Gastroesophageal sphincter (tissue), 4 donors: ENCODE measurements at regions not wholly inside any gene's neighbourhood (a gene's known extent, or its start where the extent isn't known, plus 50 kb on each side); places are given as distances from the start of the nearest gene placed in this dataset.

Experiments used
- ATAC-seq: fragments of 150-250 bp; one replicate; pipeline ENCODE4 v1.9.1; 2016; ENCODE audit warnings: mild to moderate bottlenecking, moderate library complexity
- H3K27ac ChIP-seq, 4 donors: fragments of 200-600 bp; sonication (generic) in 3 of 4; 1 replicate in 3 of 4; 2 replicates in 1 of 4; pipeline ENCODE4 v1.5.1; 2016 to 2019
- H3K27me3 ChIP-seq: fragments of 200-600 bp; sonication (generic); one replicate; pipeline ENCODE4 v1.5.1; 2019
- H3K36me3 ChIP-seq, 2 donors: fragments of 200-600 bp; sonication (generic); one replicate each; pipeline ENCODE4 v1.5.1; 2019; ENCODE audit warnings: control low read depth in 1 of 2
- H3K4me1 ChIP-seq, 3 donors: fragments of 200-600 bp; sonication (generic); 1 replicate in 2 of 3; 2 replicates in 1 of 3; pipeline ENCODE4 v1.5.1; 2016 to 2019; ENCODE audit warnings: control low read depth in 2 of 3
- H3K4me3 ChIP-seq, 2 donors: fragments of 200-600 bp; sonication (generic); one replicate each; pipeline ENCODE4 v1.5.1; 2019; ENCODE audit warnings: mild to moderate bottlenecking in 1 of 2, moderate library complexity in 1 of 2
- H3K9me3 ChIP-seq, 3 donors: fragments of 200-600 bp; sonication (generic); one replicate each; pipeline ENCODE4 v1.5.1; 2017 to 2019; ENCODE audit warnings: control low read depth in 2 of 3
- CTCF ChIP-seq, 4 experiments: fragments of 200-600 bp in 2 of 4; fragments of 450-650 bp in 2 of 4; sonication (generic) in 1 of 4; IDR thresholded peaks; one replicate each; pipeline ENCODE4 v1.5.1; 2017 to 2019; ENCODE audit warnings: antibody characterized with exemption in 4 of 4, mild to moderate bottlenecking in 2 of 4, moderate library complexity in 2 of 4
- EP300 ChIP-seq: sonication (generic); formaldehyde crosslinking; IDR thresholded peaks from one replicate; pipeline ENCODE4 v1.6.1; 2017; ENCODE audit warnings: antibody characterized with exemption, mild to moderate bottlenecking
- POLR2A ChIP-seq, 2 donors: fragments of 450-650 bp; IDR thresholded peaks; one replicate each; pipeline ENCODE4 v1.6.1; 2017; ENCODE audit warnings: antibody characterized with exemption in 2 of 2, mild to moderate bottlenecking in 2 of 2, moderate library complexity in 1 of 2
- POLR2AphosphoS5 ChIP-seq: sonication (generic); formaldehyde crosslinking; IDR thresholded peaks from one replicate; pipeline ENCODE4 v1.6.1; 2017; ENCODE audit warnings: antibody characterized with exemption
- WGBS, 2 donors: methylation state at CpG; one replicate each; pipeline ENCODE4 v1.1.5; 2018; ENCODE audit warnings: low coverage in 1 of 2; 5-methylcytosine and 5-hydroxymethylcytosine counted together

GRCh38 chr12:28869197-28869596 lies 279.9 kb upstream of the FAR2 start:
- H3K27me3 ChIP-seq: no peaks in the 10 kb centered on the region
- no peak for TF ChIP-seq EP300
- no peaks in the 10 kb centered on the region for H3K9me3 ChIP-seq
- no peaks in the 10 kb centered on the region for H3K4me1 ChIP-seq
- H3K4me3 ChIP-seq: no peak overlapping the region
- H3K36me3 ChIP-seq: no peaks in the 10 kb centered on the region
- 33 to 50% methylated on average over 4 of the region's 4 CpGs for WGBS, 2 donors
- H3K27ac ChIP-seq: no peak overlapping the region
- ATAC-seq: no peak

DNA sequence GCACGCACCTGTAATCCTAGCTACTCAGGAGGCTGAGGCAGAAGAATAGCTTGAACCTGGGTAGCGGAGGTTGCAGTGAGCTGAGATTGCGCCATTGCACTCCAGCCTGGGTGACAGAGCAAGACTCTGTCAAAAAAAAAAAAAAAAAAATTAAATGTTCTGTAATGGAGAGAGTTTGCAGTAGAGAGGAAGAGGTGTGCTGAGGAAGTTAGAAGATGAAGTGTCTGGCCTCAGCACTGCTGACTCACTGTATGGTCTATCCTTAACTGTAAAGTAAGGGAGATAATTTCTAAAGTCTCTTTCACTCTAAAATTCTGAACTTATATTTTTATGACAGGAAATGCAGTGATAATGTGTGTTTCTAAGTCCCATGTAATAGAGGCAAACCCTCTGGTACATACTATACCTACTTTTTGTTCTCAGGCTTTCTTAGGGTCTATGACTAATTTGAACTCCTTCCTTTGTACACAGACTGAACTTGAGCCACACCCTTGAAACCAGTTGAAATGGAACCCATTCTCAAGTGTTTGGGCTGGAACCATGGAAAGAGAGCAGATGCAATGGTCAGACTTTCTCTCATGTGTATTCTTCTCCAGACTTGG lies 278.1 kb upstream of the FAR2 start:
- H3K36me3 ChIP-seq: no peaks in the 10 kb centered on the region
- no peaks in the 10 kb centered on the region for H3K4me1 ChIP-seq
- WGBS, 2 donors: 0 to 67% methylated on average over 1 to 3 of the region's 3 CpGs
- TF ChIP-seq POLR2A (IDR thresholded peaks at IDR 0.05): no peak
- no peak for TF ChIP-seq CTCF (IDR thresholded peaks at IDR 0.05)
- no peak for TF ChIP-seq POLR2AphosphoS5
- no peak for TF ChIP-seq EP300
- H3K4me3 ChIP-seq: no peak overlapping the region
- no peak for ATAC-seq
- H3K27ac ChIP-seq: no peak overlapping the region
- H3K27me3 ChIP-seq: no peaks in the 10 kb centered on the region
- no peaks in the 10 kb centered on the region for H3K9me3 ChIP-seq

- Histone ChIP-seq H3K9me3 (no peaks in the 10 kb centered on the region), H3K27me3 (no peaks in the 10 kb centered on the region), H3K36me3 (no peaks in the 10 kb centered on the region), H3K27ac (no peak overlapping the region), H3K4me1 (no peaks in the 10 kb centered on the region), H3K4me3 (no peak overlapping the region)
- no peak for ATAC-seq
- TF ChIP-seq POLR2A (IDR thresholded peaks at IDR 0.05): no peak
- TF ChIP-seq CTCF (IDR thresholded peaks at IDR 0.05): peak; percentile 42 to 65 (median 58)
- 64 to 84% methylated on average over 7 of the region's 7 CpGs for WGBS, 2 donors
Observed at GRCh38 chr12:28872654-28873268, 276.3 kb upstream of the FAR2 start.

DNA sequence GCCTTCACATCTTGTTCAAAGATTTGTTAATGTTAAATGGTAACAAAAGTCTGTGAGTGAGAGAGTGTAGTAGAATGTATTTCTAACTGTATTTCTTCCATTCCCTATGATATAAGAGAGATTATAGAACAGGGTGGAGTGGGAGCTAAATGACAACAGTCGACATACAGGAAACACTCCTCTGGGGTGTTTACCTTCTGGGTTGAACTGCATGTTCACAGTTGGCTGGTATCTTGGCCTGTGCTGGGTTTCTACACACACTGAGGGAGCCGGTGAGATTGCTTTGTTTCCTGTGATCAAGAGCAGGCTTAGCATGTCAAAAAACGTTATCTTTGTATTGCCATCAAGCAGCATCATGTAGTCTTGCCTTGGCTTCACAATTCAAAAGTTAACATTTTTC lies 274.3 kb upstream of the FAR2 start:
- H3K4me3 ChIP-seq: no peak overlapping the region
- no peaks in the 10 kb centered on the region for H3K9me3 ChIP-seq
- H3K27me3 ChIP-seq: no peaks in the 10 kb centered on the region
- TF ChIP-seq EP300 (no peak), POLR2AphosphoS5 (no peak), CTCF (IDR thresholded peaks at IDR 0.05) (no peak), POLR2A (IDR thresholded peaks at IDR 0.05) (no peak)
- no peaks in the 10 kb centered on the region for H3K4me1 ChIP-seq
- WGBS, 2 donors: 77 to 81% methylated on average over 3 of the region's 3 CpGs
- H3K36me3 ChIP-seq: no peaks in the 10 kb centered on the region
- no peak overlapping the region for H3K27ac ChIP-seq
- ATAC-seq: no peak

DNA sequence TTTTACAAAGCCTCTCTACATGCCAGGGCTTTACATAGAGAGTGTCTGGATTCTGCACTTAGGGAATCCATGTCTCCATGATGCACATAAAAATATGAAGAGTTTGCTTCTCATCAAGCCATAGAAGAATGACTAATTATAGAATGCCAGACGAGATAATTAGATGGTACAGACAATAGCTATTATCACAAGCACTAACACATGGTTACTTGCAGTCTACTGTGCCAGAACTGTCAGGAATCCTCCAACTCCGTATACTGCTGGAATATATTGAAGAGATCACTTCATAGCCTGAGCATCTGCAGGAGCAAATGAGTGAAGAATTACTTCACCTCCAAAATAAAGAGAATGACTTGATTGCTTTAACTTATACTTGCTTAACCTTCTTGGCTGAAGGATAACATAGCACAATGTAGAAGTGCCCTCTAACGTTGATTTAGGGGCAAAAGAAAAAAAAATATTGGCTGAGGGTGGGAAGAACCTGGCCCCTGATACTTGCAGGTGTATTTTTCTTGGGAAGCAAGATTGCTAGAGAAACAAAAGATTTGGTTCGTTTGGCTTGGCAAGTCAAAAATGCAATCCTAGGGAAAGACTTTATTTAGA lies 272.8 kb upstream of the FAR2 start:
- Histone ChIP-seq H3K4me1 (no peaks in the 10 kb centered on the region), H3K27me3 (no peaks in the 10 kb centered on the region), H3K9me3 (no peaks in the 10 kb centered on the region), H3K36me3 (no peaks in the 10 kb centered on the region), H3K27ac (no peak overlapping the region), H3K4me3 (no peak overlapping the region)
- no peak for ATAC-seq
- WGBS, 2 donors: 32 to 42% methylated on average over 4 of the region's 4 CpGs
- TF ChIP-seq CTCF (IDR thresholded peaks at IDR 0.05): no peak
- no peak for TF ChIP-seq EP300
- TF ChIP-seq POLR2A (IDR thresholded peaks at IDR 0.05): no peak
- TF ChIP-seq POLR2AphosphoS5: no peak
